NB4 (cell line): ENCODE measurements at regions not wholly inside any gene's neighbourhood (a gene's known extent, or its start where the extent isn't known, plus 50 kb on each side); places are given as distances from the start of the nearest gene placed in this dataset.
"Not testable (repeated sequence)": the region's sequence is repeated elsewhere in the genome, so short reads cannot be mapped to it uniquely, and the experiment has no call there.

ENCODE experiments used
- MYC ChIP-seq: IDR thresholded peaks from 2 replicates; pipeline ENCODE4 v1.6.1; 2011; ENCODE audit warnings: low read depth, low read length
- POLR2A ChIP-seq: IDR thresholded peaks from 2 replicates; pipeline ENCODE4 v1.6.1; 2011; ENCODE audit warnings: mild to moderate bottlenecking; ENCODE audit not compliant: insufficient read length; ENCODE audit errors: extremely low read depth
- TF ChIP-seq, protein P1 (sequence below): IDR thresholded peaks from 2 replicates; pipeline ENCODE4 v1.6.1; 2011; ENCODE audit warnings: low read depth, low read length
- TF ChIP-seq, protein P2 (sequence below): IDR thresholded peaks from one replicate; pipeline ENCODE4 v1.5.1; 2012; ENCODE audit warnings: low read depth, low read length

DNA sequence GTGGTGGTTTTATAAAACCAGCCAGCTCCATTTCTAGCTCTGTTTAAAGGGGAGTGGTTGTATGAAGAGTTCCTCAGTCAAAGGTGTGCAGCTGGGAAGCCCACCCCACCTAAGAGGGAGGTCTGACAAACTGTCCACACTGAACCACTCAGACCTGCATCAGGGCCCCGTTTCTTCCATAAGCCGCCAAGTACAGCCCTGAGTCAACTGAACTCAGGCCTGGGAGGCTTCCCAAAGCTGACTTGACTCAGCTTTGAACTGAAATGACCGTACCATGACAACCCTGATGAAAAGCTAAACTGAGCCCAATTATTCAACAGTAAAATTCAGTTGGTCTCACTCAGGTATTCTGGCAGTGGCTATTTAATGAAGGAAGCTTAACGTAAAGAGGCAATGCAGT lies 4027.4 kb upstream of the TPTE start:
- TF ChIP-seq, protein P1, sequence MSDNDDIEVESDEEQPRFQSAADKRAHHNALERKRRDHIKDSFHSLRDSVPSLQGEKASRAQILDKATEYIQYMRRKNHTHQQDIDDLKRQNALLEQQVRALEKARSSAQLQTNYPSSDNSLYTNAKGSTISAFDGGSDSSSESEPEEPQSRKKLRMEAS, result not testable (repeated sequence)
- TF ChIP-seq, protein P2, sequence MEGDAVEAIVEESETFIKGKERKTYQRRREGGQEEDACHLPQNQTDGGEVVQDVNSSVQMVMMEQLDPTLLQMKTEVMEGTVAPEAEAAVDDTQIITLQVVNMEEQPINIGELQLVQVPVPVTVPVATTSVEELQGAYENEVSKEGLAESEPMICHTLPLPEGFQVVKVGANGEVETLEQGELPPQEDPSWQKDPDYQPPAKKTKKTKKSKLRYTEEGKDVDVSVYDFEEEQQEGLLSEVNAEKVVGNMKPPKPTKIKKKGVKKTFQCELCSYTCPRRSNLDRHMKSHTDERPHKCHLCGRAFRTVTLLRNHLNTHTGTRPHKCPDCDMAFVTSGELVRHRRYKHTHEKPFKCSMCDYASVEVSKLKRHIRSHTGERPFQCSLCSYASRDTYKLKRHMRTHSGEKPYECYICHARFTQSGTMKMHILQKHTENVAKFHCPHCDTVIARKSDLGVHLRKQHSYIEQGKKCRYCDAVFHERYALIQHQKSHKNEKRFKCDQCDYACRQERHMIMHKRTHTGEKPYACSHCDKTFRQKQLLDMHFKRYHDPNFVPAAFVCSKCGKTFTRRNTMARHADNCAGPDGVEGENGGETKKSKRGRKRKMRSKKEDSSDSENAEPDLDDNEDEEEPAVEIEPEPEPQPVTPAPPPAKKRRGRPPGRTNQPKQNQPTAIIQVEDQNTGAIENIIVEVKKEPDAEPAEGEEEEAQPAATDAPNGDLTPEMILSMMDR, result not testable (repeated sequence)
- not testable (repeated sequence) for TF ChIP-seq POLR2A, MYC
